RPMI7951 (cell line): ENCODE measurements at regions not wholly inside any gene's neighbourhood (a gene's known extent, or its start where the extent isn't known, plus 50 kb on each side); places are given as distances from the start of the nearest gene placed in this dataset.

Experiments
- DNase-seq: peaks from one replicate; pipeline ENCODE4 v3.0.0-alpha.2; 2012; ENCODE audit warnings: low read depth

GRCh38 chr2:176729706-176730569 is 460.7 kb downstream of the MTX2 start:
- DNase-seq: peak; percentile 31

- no peak for DNase-seq
Observed at GRCh38 chr2:176732780-176733179, 463.5 kb downstream of the MTX2 start.

DNA sequence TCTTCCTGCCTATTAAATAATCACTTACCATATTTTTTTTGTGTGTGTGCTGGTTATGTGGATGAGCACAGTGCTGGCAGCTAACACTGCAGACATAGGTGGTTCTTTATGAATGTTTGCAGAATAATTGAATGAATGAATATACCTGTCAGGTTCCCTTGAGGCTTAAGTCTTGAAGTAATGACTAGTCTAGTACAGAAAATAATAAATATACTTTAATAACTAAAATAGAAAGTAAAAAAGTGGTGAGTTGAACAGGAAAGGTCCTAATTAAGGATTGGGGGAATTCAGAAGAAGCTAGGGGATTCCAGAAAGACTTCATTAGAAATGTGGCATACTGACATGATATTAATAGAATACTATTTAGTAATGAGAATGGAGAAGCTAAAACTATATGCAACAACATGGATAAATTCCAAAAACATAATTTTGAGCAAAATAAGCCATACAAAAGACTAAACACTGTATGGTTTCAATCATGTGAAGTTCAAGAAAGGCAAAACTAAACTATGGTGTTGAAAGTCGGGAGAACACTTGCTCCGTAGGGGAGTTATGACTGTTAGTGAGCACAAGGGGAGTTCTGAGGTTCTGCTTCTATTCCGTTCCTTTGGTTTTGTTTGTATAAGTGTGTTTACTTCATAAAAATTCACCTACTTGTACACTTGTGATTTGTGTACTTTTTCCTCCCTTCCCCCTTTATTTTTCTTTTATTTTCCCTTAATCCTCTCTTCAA is 464.6 kb downstream of the MTX2 start:
- DNase-seq: no peak

- DNase-seq: no peak
Observed at GRCh38 chr2:176734868-176735267, 465.6 kb downstream of the MTX2 start.

- no peak for DNase-seq
Observed at GRCh38 chr2:176742271-176742670, 470.3 kb upstream of the HNRNPA3 start.

- no peak for DNase-seq
Observed at GRCh38 chr2:176743671-176744070, 468.9 kb upstream of the HNRNPA3 start.

GRCh38 chr2:176744146-176744545 is 468.4 kb upstream of the HNRNPA3 start:
- no peak for DNase-seq

DNA sequence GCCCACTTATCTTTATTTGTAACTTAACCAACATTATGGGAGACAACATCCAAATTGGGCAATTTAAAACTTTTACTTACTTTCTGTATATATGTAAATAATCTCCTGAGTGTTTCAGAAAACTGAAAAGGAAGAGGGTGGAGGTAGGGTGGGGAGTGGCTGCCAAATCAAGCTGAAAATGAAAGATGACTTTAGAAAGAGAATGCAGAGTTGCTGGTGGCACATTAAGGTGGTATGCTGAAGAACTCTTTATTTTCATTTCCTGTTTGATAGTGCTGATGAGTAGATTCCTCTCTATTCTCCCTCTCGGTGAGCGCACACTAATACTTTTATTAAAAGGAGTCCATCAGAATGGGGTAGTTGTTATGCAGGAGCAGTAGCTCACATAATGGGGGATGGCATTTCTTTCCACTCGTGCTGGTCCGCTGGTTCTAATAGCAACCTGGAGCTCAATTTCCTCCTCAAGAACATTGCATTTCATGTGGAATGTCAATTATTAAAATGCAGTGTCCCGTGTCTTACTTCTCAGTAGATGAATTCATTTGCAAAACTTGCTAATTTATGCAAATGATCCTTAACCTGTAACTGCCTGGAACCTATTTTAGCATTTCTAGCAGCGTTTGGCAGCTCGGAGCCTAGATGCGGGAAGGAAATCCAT is 466.9 kb upstream of the HNRNPA3 start:
- DNase-seq: no peak

DNA sequence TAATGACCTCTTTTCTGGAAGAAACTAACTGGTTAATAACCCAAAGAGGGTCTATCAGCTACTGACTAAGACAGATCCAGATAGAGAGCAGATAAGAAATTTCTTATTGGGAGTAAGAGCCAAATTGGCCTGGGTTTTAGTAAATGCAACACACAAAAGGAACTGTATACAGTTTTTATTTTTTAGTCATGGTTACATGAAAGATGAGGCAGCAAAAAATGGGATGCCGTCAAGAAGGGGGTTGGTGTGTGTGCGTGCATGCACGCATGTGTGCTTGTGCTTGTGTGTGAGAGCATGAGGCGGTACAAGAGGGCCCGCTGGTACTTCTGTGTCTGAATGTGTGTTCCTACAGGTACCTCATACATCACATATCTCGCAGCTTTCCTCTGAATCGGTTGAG is 466.2 kb upstream of the HNRNPA3 start:
- no peak for DNase-seq

DNA sequence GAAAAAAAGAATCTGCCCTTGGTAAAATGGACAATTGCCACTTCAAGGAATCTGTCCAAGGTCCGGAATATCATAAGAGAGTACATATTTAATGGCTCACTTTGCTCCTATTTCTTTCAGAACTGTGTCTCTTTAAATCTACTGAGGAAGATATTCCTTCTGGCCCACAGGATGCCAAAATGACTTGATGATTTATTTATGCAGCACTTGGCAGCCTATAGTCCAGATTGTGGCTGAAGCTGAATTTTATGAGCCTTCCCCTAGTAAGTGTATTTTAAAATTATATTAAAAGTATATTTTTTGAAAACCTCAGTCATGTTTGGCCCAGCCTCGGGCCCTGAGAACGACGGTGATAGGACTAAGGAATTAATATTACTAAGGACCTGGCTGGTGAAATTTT is 465.1 kb upstream of the HNRNPA3 start:
- no peak for DNase-seq

DNA sequence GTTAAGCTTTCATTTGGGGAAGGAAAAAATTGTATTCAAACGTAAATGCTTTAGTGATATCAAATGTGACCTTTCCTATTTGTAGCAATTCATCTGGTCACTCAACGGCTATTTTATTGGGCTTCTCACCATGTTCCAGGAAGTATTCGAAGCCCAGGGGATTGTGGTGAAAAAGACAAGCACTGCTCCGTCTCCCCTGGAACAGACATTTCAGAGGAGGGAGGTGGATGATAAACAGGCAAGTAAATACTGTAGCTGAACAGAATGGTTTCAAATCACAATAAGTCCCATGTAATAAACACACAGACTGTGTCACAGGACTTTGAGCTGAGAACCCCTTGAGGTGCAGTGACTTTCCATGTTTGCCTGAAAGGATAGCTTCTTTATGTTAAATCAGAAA is 464.7 kb upstream of the HNRNPA3 start:
- DNase-seq: no peak

DNA sequence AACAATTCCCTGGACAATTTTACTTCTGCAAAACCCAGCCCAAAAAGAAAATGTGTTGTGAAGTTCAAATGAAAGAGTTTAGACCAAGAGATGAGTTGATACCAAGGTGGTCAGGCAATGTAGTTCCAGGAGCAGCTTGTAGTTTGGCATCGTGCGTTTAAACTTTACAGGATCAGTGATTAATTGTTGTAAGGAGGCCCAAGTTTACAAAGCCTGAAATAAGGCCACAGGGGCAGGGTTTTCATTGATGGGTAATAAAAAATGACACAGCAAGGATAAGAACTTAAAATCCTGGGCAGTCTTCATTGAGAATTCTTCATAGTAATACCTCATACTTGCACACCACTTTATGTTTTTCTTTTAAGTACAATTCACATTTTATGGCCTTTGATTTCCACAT is 463.9 kb upstream of the HNRNPA3 start:
- no peak for DNase-seq

- DNase-seq: no peak
Observed at GRCh38 chr2:176751314-176752227, 461.0 kb upstream of the HNRNPA3 start.

DNA sequence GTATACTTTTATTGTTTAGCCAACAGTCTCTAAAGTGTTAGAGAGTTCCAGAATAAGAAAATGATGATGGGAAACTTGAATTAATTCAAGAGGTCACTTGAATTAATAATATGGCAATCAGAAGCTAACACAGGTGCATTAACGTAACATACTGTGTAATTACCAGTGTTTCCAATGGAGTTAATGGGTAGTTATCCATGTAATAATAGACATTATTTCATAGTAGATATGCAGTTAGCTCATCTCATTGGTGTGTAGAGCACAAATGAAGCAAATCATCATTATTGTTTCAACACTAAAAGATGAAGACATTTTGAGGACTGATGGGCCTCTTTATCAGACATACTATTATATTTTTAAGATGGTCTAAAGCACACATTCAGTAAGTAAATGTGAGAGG is 460.3 kb upstream of the HNRNPA3 start:
- DNase-seq: no peak

DNA sequence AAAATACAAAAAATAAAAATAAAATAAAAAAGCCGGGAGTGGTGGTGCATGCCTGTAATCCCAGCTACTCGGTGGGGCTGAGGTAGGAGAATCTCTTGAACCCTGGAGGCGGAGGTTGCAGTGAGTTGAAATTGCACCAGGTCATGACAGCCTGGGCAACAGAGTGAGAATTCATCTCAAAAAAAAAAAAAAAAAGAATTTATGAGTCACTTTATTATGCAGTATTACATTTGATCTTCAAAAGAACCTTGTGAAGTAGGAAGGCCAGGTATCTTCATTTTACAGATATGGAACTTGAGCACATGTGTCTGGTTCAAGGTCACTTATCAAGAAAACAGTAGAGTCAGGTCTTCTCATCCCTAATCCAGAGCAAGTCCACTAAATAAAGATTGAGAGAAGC is 459.4 kb upstream of the HNRNPA3 start:
- no peak for DNase-seq

GRCh38 chr2:176753752-176754474 is 458.7 kb upstream of the HNRNPA3 start:
- DNase-seq: no peak

GRCh38 chr2:176755537-176756135 is 457.0 kb upstream of the HNRNPA3 start:
- no peak for DNase-seq

DNA sequence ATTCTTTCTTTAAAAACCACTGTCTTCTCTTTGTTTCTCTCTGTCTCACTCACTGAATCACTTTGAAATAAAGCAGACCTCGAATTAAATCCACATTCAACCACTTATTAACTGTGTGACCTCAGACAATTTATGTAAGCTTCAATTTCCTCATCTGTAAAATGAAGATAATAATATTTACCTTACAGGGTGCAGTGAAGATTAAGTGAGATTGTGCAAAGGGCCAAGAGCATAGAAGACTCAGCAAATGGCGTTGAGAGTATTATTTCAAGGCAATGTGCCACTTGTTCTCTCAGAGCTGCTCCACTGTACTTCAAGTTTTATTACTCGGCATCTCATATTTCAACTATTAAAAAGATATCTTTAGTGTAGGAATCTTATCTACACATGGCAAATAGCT is 454.2 kb upstream of the HNRNPA3 start:
- no peak for DNase-seq

GRCh38 chr2:176760439-176760838 is 452.2 kb upstream of the HNRNPA3 start:
- DNase-seq: no peak

DNA sequence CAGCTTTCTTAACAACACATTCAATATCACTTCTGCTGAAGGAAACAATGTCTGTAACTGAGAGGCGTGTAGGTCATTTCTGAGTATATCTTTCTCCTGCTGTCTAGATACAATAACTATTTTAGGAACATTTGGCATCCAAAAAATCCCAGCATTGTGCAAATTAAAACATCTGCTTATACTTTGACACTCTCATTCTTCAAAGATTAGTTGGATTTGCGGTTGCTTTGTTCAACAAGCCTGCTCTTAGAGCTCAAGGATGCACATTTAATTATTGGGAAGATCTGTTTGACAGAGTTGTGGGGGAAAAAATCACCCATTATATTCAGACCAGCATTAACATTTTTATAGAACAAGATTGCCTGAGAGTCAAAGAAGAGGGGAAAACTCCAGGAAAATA is 449.5 kb upstream of the HNRNPA3 start:
- DNase-seq: no peak
